ENCODE measurements at regions not wholly inside any gene's neighbourhood (a gene's known extent, or its start where the extent isn't known, plus 50 kb on each side); places are given as distances from the start of the nearest gene placed in this dataset.
A peak's percentile ranks its signal among the peaks of the same experiment; 100 is the strongest.

DNA sequence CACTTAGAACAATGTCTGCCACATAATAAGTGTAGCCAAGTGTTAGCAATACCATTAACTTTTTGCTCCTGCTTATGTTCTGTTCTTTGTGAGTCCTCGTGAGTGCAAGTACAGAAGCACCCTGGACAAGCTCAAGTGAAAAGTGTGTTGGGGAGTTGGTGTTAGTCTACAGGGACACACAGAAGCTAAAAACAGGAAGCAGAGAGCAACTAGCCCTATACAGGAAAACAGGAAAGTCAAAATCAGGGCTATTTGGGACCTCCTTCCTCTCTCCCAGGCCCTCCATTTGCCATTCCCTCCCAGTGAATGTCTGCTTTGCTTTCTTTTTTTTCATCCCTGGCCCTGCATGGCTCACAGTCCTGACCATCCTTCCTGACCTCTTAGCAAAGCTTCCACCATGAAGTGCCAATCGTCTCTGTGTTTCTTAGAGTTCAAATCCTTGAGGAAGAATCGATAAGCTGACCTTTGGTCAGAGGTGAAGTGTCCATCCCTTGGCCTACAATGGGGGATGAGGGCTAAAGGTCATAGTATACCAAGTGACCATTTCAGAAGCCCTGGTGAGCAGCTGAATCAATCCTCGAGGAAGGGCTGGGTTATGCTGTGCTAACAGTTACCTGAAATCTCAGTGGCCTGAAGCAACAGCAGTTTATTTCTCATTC, 328.2 kb downstream of the SHQ1 start:
- 39% methylated on average over 4 of the region's 4 CpGs for WGBS (ENCODE audit: low lambda C conversion rate)
- no peaks in the 10 kb centered on the region for H3F3A ChIP-seq (replicated peaks; ENCODE audit: insufficient read depth)
- POLR2A ChIA-PET = interaction anchor here (0.8 kb wide), 1 partner anchor 146 kb away, joined by 3 read pairs; no protein-coding TSS in a partner anchor
- H2AFZ ChIP-seq (ENCODE audit: low read depth) = no peak overlapping the region
- H3K9me3 ChIP-seq = no peaks in the 10 kb centered on the region
- H3K27ac ChIP-seq (ENCODE audit: low read depth in 2 of 2, low read length in 1 of 2) = no peak overlapping the region
- no peak overlapping the region for H3K9ac ChIP-seq
- TF ChIP-seq, protein P1, sequence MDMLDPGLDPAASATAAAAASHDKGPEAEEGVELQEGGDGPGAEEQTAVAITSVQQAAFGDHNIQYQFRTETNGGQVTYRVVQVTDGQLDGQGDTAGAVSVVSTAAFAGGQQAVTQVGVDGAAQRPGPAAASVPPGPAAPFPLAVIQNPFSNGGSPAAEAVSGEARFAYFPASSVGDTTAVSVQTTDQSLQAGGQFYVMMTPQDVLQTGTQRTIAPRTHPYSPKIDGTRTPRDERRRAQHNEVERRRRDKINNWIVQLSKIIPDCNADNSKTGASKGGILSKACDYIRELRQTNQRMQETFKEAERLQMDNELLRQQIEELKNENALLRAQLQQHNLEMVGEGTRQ (IDR thresholded peaks at IDR 0.05; ENCODE audit: borderline replicate concordance, low read depth, low read length) = no peak
- TF ChIP-seq FOXJ3 (CRISPR knock-in tag; IDR thresholded peaks at IDR 0.05) (no peak), RXRA (IDR thresholded peaks at IDR 0.05; ENCODE audit: borderline replicate concordance, low read depth) (no peak), SMC3 (IDR thresholded peaks at IDR 0.05; ENCODE audit: low read depth, low read length) (no peak), GABPA (IDR thresholded peaks at IDR 0.05; ENCODE audit: low read depth) (no peak), MEF2A (IDR thresholded peaks at IDR 0.05; ENCODE audit: borderline replicate concordance, low read depth) (no peak)
- TF ChIP-seq, protein P2, sequence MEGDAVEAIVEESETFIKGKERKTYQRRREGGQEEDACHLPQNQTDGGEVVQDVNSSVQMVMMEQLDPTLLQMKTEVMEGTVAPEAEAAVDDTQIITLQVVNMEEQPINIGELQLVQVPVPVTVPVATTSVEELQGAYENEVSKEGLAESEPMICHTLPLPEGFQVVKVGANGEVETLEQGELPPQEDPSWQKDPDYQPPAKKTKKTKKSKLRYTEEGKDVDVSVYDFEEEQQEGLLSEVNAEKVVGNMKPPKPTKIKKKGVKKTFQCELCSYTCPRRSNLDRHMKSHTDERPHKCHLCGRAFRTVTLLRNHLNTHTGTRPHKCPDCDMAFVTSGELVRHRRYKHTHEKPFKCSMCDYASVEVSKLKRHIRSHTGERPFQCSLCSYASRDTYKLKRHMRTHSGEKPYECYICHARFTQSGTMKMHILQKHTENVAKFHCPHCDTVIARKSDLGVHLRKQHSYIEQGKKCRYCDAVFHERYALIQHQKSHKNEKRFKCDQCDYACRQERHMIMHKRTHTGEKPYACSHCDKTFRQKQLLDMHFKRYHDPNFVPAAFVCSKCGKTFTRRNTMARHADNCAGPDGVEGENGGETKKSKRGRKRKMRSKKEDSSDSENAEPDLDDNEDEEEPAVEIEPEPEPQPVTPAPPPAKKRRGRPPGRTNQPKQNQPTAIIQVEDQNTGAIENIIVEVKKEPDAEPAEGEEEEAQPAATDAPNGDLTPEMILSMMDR (IDR thresholded peaks at IDR 0.05) = no peak
- no peak for DNase-seq
- H3K4me3 ChIP-seq (ENCODE audit: low read depth in 2 of 2, low read length in 1 of 2) = no peak overlapping the region
- H4K20me1 ChIP-seq (ENCODE audit: insufficient read depth) = no peaks in the 10 kb centered on the region
- H3K9me2 ChIP-seq = no peaks in the 10 kb centered on the region
- no peaks in the 10 kb centered on the region for H3K79me2 ChIP-seq (ENCODE audit: insufficient read depth)
- no peak overlapping the region for H3K4me2 ChIP-seq
- CTCF ChIA-PET = interaction anchor here (1.1 to 1.4 kb wide), 3 partner anchors 146 to 462 kb away, joined by 3 to 4 read pairs (median 3); no protein-coding TSS in a partner anchor
- H3K4me1 ChIP-seq (ENCODE audit: control insufficient read depth in 1 of 2, insufficient read depth in 2 of 2, low read depth in 1 of 2, low read length in 1 of 2) = peaks cover 0 to 7% of the 10 kb centered on the region in 2 experiments; a peak in 2 of 4 replicates
- no peaks in the 10 kb centered on the region for H3K27me3 ChIP-seq (ENCODE audit: insufficient read depth)
- no peaks in the 10 kb centered on the region for H3K36me3 ChIP-seq (replicated peaks in 1 of 2; ENCODE audit: control insufficient read depth in 1 of 2, insufficient read depth in 2 of 2, low read length in 1 of 2)

DNA sequence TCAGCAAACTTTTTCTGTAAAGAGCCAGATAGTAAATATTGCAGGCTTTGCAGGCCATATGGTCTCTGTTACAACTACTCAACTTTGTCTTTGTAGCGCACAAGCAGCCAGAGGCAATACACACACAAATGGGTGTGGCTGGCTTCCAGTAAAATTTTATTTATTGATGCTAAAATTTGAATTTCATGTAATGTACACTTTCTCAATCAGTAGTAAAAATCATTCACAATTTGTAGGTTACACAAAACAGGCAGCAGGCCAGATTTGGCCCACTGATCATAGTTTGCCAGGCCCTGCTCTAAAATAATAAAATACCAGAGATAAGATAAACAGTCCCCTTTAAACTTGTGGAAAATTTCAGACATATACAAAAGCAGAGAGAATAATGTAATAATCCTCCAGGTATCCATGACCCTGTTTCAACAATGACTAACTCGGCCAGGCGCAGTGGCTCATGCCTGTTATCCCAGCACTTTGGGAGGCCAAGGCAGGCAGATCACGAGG, 330.3 kb downstream of the SHQ1 start:
- Histone ChIP-seq H3K4me2 (no peak overlapping the region), H3K27ac (ENCODE audit: low read depth in 2 of 2, low read length in 1 of 2) (peak overlapping the region in 1 of 2 experiments; percentile 56; a peak in 1 of 4 replicates), H4K20me1 (ENCODE audit: insufficient read depth) (no peaks in the 10 kb centered on the region), H3K9me2 (no peaks in the 10 kb centered on the region), H3K36me3 (replicated peaks in 1 of 2; ENCODE audit: control insufficient read depth in 1 of 2, insufficient read depth in 2 of 2, low read length in 1 of 2) (no peaks in the 10 kb centered on the region), H3K9ac (no peak overlapping the region), H2AFZ (ENCODE audit: low read depth) (no peak overlapping the region), H3K9me3 (no peaks in the 10 kb centered on the region), H3F3A (replicated peaks; ENCODE audit: insufficient read depth) (no peaks in the 10 kb centered on the region), H3K27me3 (ENCODE audit: insufficient read depth) (no peaks in the 10 kb centered on the region), H3K4me1 (ENCODE audit: control insufficient read depth in 1 of 2, insufficient read depth in 2 of 2, low read depth in 1 of 2, low read length in 1 of 2) (peaks cover 0 to 7% of the 10 kb centered on the region in 2 experiments; a peak in 2 of 4 replicates), H3K4me3 (ENCODE audit: low read depth in 2 of 2, low read length in 1 of 2) (no peak overlapping the region), H3K79me2 (ENCODE audit: insufficient read depth) (no peaks in the 10 kb centered on the region)
- ChIA-PET POLR2A (no interaction called here), CTCF (interaction anchor here (0.8 to 1.9 kb wide), 3 partner anchors 12 to 642 kb away, joined by 3 to 7 read pairs (median 5); no protein-coding TSS in a partner anchor)
- 40% methylated on average over 4 of the region's 4 CpGs for WGBS (ENCODE audit: low lambda C conversion rate)
- DNase-seq = peak; percentile 56
- TF ChIP-seq EP300 (IDR thresholded peaks at IDR 0.05; ENCODE audit: borderline replicate concordance in 1 of 2, low read depth in 1 of 2, low read length in 1 of 2) (peak in 1 of 2 experiments; percentile 96; a peak in 2 of 4 replicates), RXRA (IDR thresholded peaks at IDR 0.05; ENCODE audit: borderline replicate concordance, low read depth) (no peak), SMC3 (IDR thresholded peaks at IDR 0.05; ENCODE audit: low read depth, low read length) (no peak), CHD2 (IDR thresholded peaks at IDR 0.05; ENCODE audit: low read length, partially characterized antibody) (peak; percentile 32), EZH2phosphoT487 (IDR thresholded peaks at IDR 0.05; ENCODE audit: borderline replicate concordance, low read depth) (no peak), RFX5 (IDR thresholded peaks at IDR 0.05; ENCODE audit: low read length) (no peak), NRF1 (IDR thresholded peaks at IDR 0.05; ENCODE audit: low read depth, low read length) (no peak), TCF12 (IDR thresholded peaks at IDR 0.05) (peak; percentile 56), FOXM1 (IDR thresholded peaks at IDR 0.05; ENCODE audit: low read depth) (no peak), RCOR1 (IDR thresholded peaks at IDR 0.05; ENCODE audit: low read length) (peak; percentile 72; the same call in 1 of the 2 replicates), MXI1 (IDR thresholded peaks at IDR 0.05; ENCODE audit: low read depth, low read length) (no peak), MEF2A (IDR thresholded peaks at IDR 0.05; ENCODE audit: borderline replicate concordance, low read depth) (no peak), GATA2 (CRISPR knock-in tag; IDR thresholded peaks at IDR 0.05) (peak; percentile 93)
- TF ChIP-seq, protein P3, sequence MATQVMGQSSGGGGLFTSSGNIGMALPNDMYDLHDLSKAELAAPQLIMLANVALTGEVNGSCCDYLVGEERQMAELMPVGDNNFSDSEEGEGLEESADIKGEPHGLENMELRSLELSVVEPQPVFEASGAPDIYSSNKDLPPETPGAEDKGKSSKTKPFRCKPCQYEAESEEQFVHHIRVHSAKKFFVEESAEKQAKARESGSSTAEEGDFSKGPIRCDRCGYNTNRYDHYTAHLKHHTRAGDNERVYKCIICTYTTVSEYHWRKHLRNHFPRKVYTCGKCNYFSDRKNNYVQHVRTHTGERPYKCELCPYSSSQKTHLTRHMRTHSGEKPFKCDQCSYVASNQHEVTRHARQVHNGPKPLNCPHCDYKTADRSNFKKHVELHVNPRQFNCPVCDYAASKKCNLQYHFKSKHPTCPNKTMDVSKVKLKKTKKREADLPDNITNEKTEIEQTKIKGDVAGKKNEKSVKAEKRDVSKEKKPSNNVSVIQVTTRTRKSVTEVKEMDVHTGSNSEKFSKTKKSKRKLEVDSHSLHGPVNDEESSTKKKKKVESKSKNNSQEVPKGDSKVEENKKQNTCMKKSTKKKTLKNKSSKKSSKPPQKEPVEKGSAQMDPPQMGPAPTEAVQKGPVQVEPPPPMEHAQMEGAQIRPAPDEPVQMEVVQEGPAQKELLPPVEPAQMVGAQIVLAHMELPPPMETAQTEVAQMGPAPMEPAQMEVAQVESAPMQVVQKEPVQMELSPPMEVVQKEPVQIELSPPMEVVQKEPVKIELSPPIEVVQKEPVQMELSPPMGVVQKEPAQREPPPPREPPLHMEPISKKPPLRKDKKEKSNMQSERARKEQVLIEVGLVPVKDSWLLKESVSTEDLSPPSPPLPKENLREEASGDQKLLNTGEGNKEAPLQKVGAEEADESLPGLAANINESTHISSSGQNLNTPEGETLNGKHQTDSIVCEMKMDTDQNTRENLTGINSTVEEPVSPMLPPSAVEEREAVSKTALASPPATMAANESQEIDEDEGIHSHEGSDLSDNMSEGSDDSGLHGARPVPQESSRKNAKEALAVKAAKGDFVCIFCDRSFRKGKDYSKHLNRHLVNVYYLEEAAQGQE (IDR thresholded peaks at IDR 0.05; ENCODE audit: low read depth, low read length) = no peak
- TF ChIP-seq, protein P4, sequence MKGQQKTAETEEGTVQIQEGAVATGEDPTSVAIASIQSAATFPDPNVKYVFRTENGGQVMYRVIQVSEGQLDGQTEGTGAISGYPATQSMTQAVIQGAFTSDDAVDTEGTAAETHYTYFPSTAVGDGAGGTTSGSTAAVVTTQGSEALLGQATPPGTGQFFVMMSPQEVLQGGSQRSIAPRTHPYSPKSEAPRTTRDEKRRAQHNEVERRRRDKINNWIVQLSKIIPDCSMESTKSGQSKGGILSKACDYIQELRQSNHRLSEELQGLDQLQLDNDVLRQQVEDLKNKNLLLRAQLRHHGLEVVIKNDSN (IDR thresholded peaks at IDR 0.05; ENCODE audit: borderline replicate concordance, low read depth) = no peak
